ENCODE measurements at regions not wholly inside any gene's neighbourhood (a gene's known extent, or its start where the extent isn't known, plus 50 kb on each side); places are given as distances from the start of the nearest gene placed in this dataset.

DNA sequence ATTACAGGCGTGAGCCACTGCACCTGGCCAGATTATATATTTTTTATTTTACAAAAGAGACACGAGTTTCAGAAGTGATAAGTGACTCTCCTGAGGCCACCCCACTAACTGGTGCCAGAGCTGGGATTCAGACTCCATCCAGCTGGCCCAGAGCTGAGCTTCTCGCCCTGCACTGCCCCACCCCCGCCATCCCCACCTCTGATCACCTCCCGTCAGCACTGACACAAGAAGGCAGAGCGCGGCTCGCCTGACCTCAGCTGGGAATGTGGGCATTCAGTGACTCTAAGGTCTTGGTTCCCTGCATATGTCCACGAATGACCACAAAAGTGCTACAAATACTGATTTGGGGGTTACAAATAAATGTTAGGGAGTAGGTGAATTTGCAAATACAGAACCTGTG is 56.1 kb upstream of the GALNT15 start:
- no peak for FAIRE-seq

- FAIRE-seq, result no peak
These were observed 54.6 kb upstream of the GALNT15 start for GRCh38 chr3:16119887-16120286.

- no peak for FAIRE-seq
These were observed 53.1 kb upstream of the GALNT15 start for GRCh38 chr3:16121391-16121790.

DNA sequence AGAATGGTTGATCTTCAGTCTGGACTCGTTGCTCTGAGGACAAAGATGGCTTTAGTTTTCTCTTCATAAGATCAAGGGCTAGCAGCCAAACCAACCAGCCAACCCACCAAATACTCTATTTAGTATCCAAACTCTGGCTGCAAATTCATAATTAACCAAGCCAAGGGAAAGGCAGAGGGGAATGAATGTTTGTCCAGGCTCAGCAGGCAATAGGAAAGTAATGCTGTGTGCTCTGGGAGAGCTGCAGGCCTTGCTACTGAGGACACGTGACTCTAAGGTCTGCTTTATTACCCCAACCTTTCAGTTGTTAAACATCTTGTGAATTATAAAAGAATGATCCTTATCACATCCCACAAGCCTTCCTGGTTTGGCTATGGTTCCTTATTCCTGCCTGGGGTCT is 52.3 kb upstream of the GALNT15 start:
- FAIRE-seq, result no peak

DNA sequence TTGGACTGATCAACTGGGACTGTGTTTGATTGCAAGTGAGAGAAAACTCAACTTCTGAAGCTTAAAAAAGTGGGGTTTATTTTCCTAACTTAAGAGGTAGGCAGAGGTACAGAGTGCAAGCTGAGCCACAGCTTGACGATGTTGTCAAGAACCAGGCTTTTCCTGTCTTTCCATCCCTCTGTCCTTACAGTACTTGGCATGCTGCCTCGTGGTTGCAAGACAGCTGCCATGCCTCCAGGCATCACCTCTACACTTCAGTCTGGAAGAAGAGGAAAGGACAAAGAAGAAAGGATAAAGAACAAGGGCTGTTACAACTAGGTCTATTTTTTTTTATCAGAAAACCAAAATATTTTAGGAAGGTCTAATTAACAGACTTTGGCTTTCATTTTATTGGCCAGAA is 51.8 kb upstream of the GALNT15 start:
- no peak for FAIRE-seq

DNA sequence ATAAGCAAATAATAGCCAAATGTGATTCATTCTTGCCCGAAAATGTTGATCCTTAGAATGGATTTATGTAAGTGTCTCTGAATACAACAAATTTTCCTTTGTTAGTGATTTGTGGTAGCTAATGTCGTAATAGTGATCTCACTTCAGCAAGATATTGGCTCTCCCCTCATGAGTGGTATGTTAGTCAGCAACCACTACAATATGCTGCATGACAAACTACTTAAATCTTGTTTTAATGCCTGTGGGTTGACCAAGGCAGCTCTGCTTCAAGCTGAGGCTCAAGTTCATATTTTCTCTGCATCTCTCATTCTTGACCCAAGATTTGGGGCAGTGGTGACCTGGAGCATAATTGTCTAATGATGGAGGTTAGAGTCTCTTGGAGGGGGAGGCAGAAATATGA is 49.8 kb upstream of the GALNT15 start:
- no peak for FAIRE-seq
